ENCODE measurements at regions not wholly inside any gene's neighbourhood (a gene's known extent, or its start where the extent isn't known, plus 50 kb on each side); places are given as distances from the start of the nearest gene placed in this dataset.
"Not testable (repeated sequence)": the region's sequence is repeated elsewhere in the genome, so short reads cannot be mapped to it uniquely, and the experiment has no call there.

- not testable (repeated sequence) for DNase-seq (ENCODE audit: low spot score)
Measured at GRCh38 chr15:38119865-38120264, 132.8 kb upstream of the SPRED1 start.

- DNase-seq (ENCODE audit: low spot score): no peak
Measured at GRCh38 chr15:38127306-38127771, 125.3 kb upstream of the SPRED1 start.

DNA sequence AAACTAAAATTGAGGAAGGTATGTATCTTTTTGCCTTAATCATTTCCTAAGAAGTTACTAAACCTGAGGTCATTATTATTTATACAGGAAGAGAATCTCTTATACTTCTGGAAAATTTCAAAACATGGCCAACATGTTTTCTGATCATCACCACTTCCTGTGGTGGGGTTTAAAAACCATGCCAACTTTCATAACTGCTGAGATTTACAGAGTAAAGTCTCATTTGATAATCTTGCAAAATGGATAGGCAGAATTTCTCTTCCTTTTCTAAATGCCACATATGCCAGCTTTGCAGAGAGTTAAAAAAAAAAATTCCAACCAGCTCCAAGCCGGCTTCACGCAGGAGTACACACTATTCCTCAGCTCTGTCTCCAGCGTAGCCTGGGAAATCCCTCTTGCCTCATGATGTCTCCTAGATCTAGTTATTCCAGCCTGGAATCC lies 124.3 kb upstream of the SPRED1 start:
- no peak for DNase-seq (ENCODE audit: low spot score)

DNA sequence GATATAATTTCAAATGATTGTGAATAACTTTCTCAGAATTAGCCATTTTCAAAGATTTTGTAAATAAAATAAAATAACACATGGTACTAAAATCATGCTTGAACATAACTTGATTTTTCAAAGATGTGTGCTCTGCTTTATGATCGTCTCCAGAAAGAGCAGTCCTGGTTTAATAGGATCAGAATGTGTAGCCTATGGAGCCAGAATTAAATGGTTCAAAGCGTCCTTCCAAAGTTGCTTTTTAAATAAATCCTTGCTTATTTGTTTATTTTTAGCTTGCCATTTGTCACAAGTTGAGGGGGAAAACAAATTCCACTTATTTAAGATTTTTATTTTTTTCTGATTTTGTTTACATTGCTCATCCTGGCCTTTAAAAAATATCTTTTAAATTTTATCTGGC lies 123.7 kb upstream of the SPRED1 start:
- DNase-seq (ENCODE audit: low spot score): no peak

DNA sequence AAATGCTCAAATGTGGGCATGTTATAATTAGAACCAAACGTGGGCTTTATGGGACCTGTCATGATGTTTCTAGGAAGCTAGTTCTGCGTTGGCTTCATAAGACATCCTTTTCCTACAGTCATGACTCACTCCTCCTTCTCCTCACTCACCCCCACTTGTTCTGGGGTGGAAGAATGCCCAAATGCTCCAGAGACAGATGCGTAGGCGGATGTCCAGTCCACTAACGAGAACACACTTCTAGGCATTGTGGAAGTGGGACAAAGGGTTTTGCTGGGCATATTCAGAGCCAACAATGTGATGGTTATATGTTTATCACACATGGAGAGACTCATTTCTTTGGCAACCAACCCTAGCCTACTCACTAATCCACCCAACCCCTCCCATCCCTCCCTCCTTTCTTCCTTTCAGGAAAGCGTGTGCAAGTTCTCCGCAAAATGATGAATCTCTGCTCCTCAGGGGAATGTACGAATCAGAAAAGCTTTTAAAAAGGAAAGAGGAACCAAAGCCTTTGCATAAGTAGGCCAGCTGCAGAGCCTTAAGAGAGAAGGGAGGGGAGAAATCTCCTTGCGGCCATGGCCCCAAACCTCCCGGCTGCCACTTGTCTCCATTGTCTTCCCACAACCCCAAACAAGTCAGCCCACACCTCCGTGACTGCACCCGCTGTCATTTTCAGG lies 123.0 kb upstream of the SPRED1 start:
- DNase-seq (ENCODE audit: low spot score): no peak

DNA sequence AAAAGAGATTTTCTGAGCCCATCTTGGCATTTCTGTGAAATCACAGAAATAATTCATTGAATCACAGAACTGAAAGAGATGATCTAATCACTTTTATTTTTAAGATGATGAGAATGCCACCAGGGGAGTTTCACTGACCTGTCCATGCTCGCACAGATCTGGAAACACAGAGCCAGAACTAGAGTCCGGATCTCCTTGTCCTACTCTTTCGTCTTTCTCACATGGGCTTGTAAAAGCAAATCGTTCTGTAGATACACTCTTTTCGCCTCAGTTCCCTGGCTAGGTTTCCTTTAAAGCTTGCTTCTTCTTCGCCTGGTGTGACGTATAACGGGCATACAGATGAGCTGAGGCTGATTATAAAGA lies 122.5 kb upstream of the SPRED1 start:
- no peak for DNase-seq (ENCODE audit: low spot score)

GRCh38 chr15:38130740-38131498 lies 121.7 kb upstream of the SPRED1 start:
- no peak for DNase-seq (ENCODE audit: low spot score)

DNA sequence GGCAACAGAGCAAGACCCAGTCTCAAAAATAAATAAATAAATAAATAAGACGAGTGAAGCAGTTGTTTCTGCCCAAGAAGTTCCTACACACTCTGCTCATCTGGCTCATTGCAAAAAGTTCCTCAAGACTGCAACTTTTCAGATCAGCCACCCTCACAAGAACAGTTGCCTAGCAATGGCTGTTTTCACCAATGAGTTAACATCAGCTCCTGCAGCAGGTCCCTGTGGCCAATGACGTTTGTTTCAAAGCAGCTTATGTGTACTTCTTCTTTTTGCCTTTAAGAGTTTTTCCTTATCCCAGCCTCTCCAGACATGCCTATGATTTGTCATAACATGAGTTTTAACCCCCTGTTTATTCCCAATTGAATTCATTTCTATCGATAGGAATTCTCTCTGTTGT lies 118.4 kb upstream of the SPRED1 start:
- DNase-seq (ENCODE audit: low spot score): no peak

DNA sequence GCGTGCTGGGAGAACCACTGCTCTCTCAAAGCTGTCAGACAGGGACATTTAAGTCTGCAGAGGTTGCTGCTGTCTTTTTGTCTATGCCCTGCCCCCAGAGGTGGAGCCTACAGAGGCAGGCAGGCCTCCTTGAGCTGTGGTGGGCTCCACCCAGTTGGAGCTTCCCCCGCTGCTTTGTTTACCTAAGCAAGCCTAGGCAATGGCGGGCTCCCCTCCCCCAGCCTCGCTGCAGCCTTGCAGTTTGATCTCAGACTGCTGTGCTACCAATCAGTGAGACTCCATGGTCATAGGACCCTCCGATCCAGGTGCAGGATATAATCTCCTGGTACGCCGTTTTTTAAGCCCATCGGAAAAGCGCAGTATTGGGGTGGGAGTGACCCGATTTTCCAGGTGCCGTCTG lies 110.4 kb upstream of the SPRED1 start:
- not testable (repeated sequence) for DNase-seq (ENCODE audit: low spot score)

DNA sequence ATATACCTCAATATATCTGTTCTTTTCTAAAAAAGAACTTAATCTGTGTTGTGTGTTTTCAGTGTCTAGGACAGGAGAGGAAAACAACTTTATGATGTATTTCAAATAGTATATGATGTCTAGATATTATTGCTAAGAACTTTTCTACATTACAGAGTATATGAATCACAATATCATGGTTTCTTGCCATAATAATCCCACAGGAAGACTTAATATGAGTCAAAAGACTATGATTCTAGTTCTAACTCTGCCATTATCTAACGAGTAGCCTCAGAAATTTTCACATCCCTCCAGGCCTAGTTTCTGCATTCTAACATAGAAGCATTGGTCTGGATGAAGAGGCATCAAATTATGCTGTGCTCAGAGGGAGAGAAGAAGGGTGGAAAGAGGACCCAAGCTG lies 107.7 kb upstream of the SPRED1 start:
- no peak for DNase-seq (ENCODE audit: low spot score)

DNA sequence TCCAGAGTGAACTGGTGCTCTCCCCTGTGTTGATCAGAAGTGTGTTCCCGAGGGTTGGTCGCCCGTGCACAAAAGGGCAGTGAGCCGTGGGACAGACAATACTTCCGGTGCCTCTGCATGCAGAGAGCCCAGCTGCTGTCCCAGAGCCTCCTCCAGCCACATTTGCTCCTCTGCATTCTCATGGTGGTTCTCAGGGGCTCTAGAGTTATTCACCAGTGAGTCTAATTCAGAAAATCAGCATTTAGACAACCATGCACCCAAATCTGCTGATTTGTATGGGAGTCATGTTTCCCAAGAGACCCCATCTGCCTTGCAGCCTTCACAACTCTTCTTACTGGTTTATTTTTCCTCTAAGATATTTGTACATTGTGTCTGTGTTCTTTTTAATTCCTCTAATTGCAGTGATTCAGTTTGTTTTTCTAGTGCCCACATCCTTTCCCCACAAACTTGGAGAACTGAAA lies 107.0 kb upstream of the SPRED1 start:
- DNase-seq (ENCODE audit: low spot score): no peak

DNA sequence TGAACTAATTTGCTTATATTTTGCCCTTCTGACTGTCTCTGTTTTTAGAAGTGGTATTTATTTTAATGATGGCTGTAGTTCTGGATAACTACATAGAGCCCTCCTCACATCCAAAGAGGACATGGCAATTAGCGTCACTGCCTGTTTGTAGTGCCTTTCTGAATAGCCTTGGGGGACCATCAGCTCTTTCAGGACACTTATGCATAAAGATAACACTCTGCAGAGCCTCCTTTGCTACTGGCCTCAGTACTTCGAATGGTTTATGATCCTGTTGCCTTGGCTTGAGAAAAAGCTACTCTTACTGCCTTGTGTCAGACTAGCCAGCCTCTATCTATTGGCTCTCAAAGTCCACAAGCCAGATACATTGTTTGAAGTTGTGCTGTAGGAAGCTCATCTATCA lies 105.4 kb upstream of the SPRED1 start:
- no peak for DNase-seq (ENCODE audit: low spot score)

GRCh38 chr15:38148471-38148870 lies 104.2 kb upstream of the SPRED1 start:
- no peak for DNase-seq (ENCODE audit: low spot score)

DNA sequence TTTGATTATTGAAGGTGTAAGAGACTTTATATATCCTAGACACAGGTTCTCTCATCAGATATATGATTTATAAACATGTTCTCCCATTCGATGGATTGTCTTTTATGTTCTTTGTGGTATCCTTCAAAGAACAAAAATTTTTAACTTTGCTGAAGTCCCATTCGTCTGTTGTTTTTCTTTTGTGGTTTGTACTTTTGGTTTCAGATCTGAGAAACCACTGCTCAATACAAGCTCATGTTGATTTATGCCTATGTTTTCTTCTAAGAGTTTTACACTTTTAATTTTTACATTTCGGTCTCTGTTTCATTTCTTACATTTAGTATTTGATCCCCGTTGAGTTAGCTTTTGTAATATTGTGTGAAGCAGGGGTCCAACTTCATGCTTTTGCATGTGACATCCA lies 103.3 kb upstream of the SPRED1 start:
- DNase-seq (ENCODE audit: low spot score): no peak

DNA sequence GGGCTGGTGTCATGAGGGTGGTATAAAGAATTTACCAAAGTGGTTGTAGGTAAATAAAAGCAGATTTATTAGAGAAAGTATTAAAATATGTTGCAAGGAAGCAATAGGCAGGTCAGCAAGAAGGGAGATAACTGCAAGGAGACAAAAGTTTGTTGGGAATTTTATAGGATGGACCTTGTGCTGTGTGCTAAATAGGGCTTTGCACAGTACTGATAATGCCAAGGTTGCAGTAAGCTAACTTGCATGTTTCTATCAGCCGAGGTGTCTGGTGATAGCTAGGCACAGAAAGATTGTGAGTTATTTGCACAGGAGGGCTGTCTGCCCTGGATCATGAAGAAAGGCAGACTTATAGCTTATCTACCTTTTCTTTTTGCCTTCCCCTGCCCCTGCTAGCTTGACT lies 102.5 kb upstream of the SPRED1 start:
- no peak for DNase-seq (ENCODE audit: low spot score)

GRCh38 chr15:38150794-38151193 lies 101.8 kb upstream of the SPRED1 start:
- DNase-seq (ENCODE audit: low spot score): no peak

GRCh38 chr15:38153781-38154180 lies 98.9 kb upstream of the SPRED1 start:
- no peak for DNase-seq (ENCODE audit: low spot score)

GRCh38 chr15:38154255-38154654 lies 98.4 kb upstream of the SPRED1 start:
- no peak for DNase-seq (ENCODE audit: low spot score)

DNA sequence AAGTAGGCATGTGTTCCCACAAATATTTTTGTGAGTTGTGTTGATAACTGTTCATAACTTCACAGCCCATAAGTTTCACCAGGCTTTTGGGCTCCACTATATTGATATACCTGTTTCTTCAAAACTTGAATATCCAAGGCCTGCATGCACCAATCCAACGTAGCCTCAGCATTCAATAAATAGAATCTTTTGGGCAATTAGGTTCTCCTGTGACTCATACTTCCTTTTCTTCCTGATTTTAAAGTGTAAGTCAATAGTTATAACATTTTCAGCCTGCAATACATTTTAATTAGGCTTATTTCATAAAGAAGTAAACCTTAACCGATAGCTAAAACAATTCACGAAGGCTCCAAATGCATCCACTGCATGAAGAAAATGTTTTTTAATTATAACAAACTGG lies 97.8 kb upstream of the SPRED1 start:
- DNase-seq (ENCODE audit: low spot score): no peak

DNA sequence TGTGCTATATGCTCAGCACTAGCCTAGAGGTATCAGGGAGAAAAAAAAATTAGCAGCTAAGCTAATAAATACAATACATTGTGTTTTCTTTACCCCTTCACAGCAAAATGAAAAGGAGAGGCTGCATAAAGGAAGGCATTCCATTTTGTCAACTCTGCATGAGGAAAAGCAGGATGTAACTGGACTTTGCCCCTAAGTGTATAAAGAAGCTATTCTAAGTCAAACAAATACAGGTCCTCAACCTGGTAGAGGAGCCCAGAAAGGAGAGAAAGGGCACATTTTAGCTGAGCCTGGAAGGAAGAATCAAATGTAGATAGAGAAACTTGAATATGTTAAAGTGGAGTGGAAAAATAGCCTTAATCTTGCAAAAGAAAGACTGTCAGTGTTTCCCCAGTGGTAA lies 89.0 kb upstream of the SPRED1 start:
- DNase-seq (ENCODE audit: low spot score): no peak

- DNase-seq (ENCODE audit: low spot score): no peak
Measured at GRCh38 chr15:38164061-38164460, 88.6 kb upstream of the SPRED1 start.

- DNase-seq (ENCODE audit: low spot score): no peak
Measured at GRCh38 chr15:38164507-38164906, 88.1 kb upstream of the SPRED1 start.
